HEK293T (cell line): ENCODE measurements at regions not wholly inside any gene's neighbourhood (a gene's known extent, or its start where the extent isn't known, plus 50 kb on each side); places are given as distances from the start of the nearest gene placed in this dataset.

Source experiments
- CTCF ChIA-PET: fragments of 350-600 bp; formaldehyde crosslinking; extraction: SDS; loops from one replicate; lab custom pipeline; 2021; ENCODE audit warnings: antibody characterized with exemption, inconsistent platforms; lab: Yijun Ruan, JAX
- POLR2A ChIA-PET: fragments of 350-600 bp; formaldehyde crosslinking; extraction: SDS; loops from one replicate; lab custom pipeline; 2020; ENCODE audit warnings: antibody characterized with exemption, inconsistent platforms; lab: Yijun Ruan, JAX
- DNase-seq: peaks from one replicate; pipeline ENCODE4 v3.0.0; 2012; ENCODE audit warnings: mixed read lengths; ENCODE audit errors: extremely low spot score
- ARNT ChIP-seq: fragments of 450-650 bp; IDR thresholded peaks from 2 replicates; pipeline ENCODE4 v1.6.1; 2017; ENCODE audit warnings: mild to moderate bottlenecking
- BHLHE40 ChIP-seq: fragments of 450-650 bp; IDR thresholded peaks from 2 replicates; pipeline ENCODE4 v1.6.1; 2016; ENCODE audit warnings: mild to moderate bottlenecking, moderate library complexity, borderline replicate concordance
- CTBP1 ChIP-seq: fragments of 450-650 bp; IDR thresholded peaks from 2 replicates; pipeline ENCODE4 v1.6.1; 2016; ENCODE audit warnings: borderline replicate concordance
- ELF4 ChIP-seq: fragments of 450-650 bp; IDR thresholded peaks from 2 replicates; pipeline ENCODE4 v1.6.1; 2017; ENCODE audit warnings: antibody characterized with exemption
- FOXA1 ChIP-seq: fragments of 450-650 bp; IDR thresholded peaks from 2 replicates; pipeline ENCODE4 v1.6.1; 2016; ENCODE audit warnings: mild to moderate bottlenecking
- FOXK2 ChIP-seq: fragments of 450-650 bp; IDR thresholded peaks from 2 replicates; pipeline ENCODE4 v1.6.1; 2016; ENCODE audit warnings: mild to moderate bottlenecking
- FOXM1 ChIP-seq: fragments of 450-650 bp; IDR thresholded peaks from 2 replicates; pipeline ENCODE4 v1.6.1; 2017; ENCODE audit warnings: mild to moderate bottlenecking, borderline replicate concordance
- HDGF ChIP-seq: fragments of 450-650 bp; IDR thresholded peaks from 2 replicates; pipeline ENCODE4 v1.6.1; 2017; ENCODE audit warnings: antibody characterized with exemption, borderline replicate concordance
- L3MBTL2 ChIP-seq: fragments of 450-650 bp; conservative IDR thresholded peaks from 2 replicates; pipeline ENCODE4 v1.6.1; 2016; ENCODE audit warnings: mild to moderate bottlenecking
- LEF1 ChIP-seq: fragments of 450-650 bp; IDR thresholded peaks from 2 replicates; pipeline ENCODE4 v1.6.1; 2017; ENCODE audit warnings: mild to moderate bottlenecking, borderline replicate concordance
- NFRKB ChIP-seq: fragments of 450-650 bp; IDR thresholded peaks from 2 replicates; pipeline ENCODE4 v1.6.1; 2016; ENCODE audit warnings: mild to moderate bottlenecking, moderate library complexity
- PKNOX1 ChIP-seq: fragments of 450-650 bp; IDR thresholded peaks from 2 replicates; pipeline ENCODE4 v1.6.1; 2016
- SP1 ChIP-seq: fragments of 450-650 bp; IDR thresholded peaks from 2 replicates; pipeline ENCODE4 v1.6.1; 2017
- SUZ12 ChIP-seq: fragments of 450-650 bp; IDR thresholded peaks from 2 replicates; pipeline ENCODE4 v1.6.1; 2016; ENCODE audit warnings: mild to moderate bottlenecking
- TARDBP ChIP-seq: fragments of 450-650 bp; IDR thresholded peaks from 2 replicates; pipeline ENCODE4 v1.6.1; 2016
- ZNF384 ChIP-seq: fragments of 450-650 bp; IDR thresholded peaks from 2 replicates; pipeline ENCODE4 v1.6.1; 2016

- ChIA-PET CTCF (no interaction called here), POLR2A (no interaction called here)
- no peak for DNase-seq
- TF ChIP-seq FOXK2 (no peak), HDGF (no peak), FOXM1 (no peak), NFRKB (no peak), PKNOX1 (no peak)
These were observed 147.7 kb upstream of the GRIA3 start for GRCh38 chrX:123036401-123036800.

- CTCF ChIA-PET: no interaction called here
- POLR2A ChIA-PET: no interaction called here
- no peak for DNase-seq
- TF ChIP-seq FOXM1: no peak
- no peak for TF ChIP-seq HDGF
- no peak for TF ChIP-seq TARDBP
- no peak for TF ChIP-seq ARNT
- no peak for TF ChIP-seq BHLHE40
- TF ChIP-seq LEF1: no peak
- no peak for TF ChIP-seq SP1
- no peak for TF ChIP-seq ZNF384
- no peak for TF ChIP-seq FOXA1
These were observed 134.9 kb upstream of the GRIA3 start for GRCh38 chrX:123049071-123049625.

GRCh38 chrX:123060986-123061385, 123.1 kb upstream of the GRIA3 start:
- POLR2A ChIA-PET: no interaction called here
- CTCF ChIA-PET: interaction anchor here (0.6 kb wide), 1 partner anchor 1841 kb away, joined by 3 read pairs; no protein-coding TSS in a partner anchor
- no peak for TF ChIP-seq HDGF
- TF ChIP-seq SP1: no peak
- TF ChIP-seq ARNT: no peak
- no peak for TF ChIP-seq BHLHE40
- TF ChIP-seq LEF1: no peak
- TF ChIP-seq FOXA1: no peak
- TF ChIP-seq ELF4: no peak
- no peak for TF ChIP-seq CTBP1
- no peak for TF ChIP-seq PKNOX1
- no peak for TF ChIP-seq L3MBTL2
- no peak for TF ChIP-seq ZNF384
- no peak for TF ChIP-seq SUZ12
- no peak for TF ChIP-seq FOXM1
- TF ChIP-seq NFRKB: no peak
- TF ChIP-seq TARDBP: no peak
- no peak for TF ChIP-seq FOXK2
- no peak for DNase-seq

- TF ChIP-seq FOXK2 (no peak), FOXA1 (no peak), L3MBTL2 (no peak), PKNOX1 (no peak), ELF4 (no peak), ARNT (no peak), BHLHE40 (no peak), SUZ12 (no peak), CTBP1 (no peak), LEF1 (no peak), HDGF (no peak)
- POLR2A ChIA-PET: no interaction called here
- DNase-seq: no peak
- CTCF ChIA-PET: no interaction called here
These were observed 120.0 kb upstream of the GRIA3 start for GRCh38 chrX:123064053-123064452.

GRCh38 chrX:123072686-123073385, 111.2 kb upstream of the GRIA3 start:
- POLR2A ChIA-PET: no interaction called here
- DNase-seq: no peak
- TF ChIP-seq NFRKB (no peak), FOXM1 (no peak), PKNOX1 (no peak), BHLHE40 (no peak), ELF4 (no peak), ARNT (no peak), FOXA1 (no peak), FOXK2 (no peak), ZNF384 (no peak), HDGF (no peak), SP1 (no peak), L3MBTL2 (no peak), CTBP1 (no peak), TARDBP (no peak), LEF1 (no peak), SUZ12 (no peak)
- CTCF ChIA-PET: no interaction called here
